ENCODE measurements at regions not wholly inside any gene's neighbourhood (a gene's known extent, or its start where the extent isn't known, plus 50 kb on each side); places are given as distances from the start of the nearest gene placed in this dataset.
"Not testable (repeated sequence)": the region's sequence is repeated elsewhere in the genome, so short reads cannot be mapped to it uniquely, and the experiment has no call there.

DNA sequence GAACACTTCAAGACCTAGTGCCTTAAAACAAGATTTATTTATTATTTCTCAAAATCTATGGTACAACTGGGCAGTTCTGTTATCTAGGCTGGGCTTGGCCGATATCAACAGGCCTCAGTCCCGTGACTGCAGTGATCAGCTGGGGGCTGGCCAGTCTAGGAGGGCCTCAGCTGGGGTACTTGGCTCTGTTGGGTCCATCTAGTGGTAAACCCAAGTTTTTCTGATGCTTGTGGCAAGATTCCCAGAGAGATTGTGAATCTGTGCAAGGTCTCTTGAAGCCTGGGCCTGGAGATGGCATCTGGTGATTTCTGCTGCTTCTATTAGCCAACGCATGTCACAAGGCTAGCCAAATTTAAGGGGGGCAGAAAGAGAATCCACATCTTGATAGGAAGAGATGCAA lies 482.4 kb upstream of the SGO1 start:
- no peak for DNase-seq (ENCODE audit: low read depth in 4 of 4, low spot score in 1 of 4)

DNA sequence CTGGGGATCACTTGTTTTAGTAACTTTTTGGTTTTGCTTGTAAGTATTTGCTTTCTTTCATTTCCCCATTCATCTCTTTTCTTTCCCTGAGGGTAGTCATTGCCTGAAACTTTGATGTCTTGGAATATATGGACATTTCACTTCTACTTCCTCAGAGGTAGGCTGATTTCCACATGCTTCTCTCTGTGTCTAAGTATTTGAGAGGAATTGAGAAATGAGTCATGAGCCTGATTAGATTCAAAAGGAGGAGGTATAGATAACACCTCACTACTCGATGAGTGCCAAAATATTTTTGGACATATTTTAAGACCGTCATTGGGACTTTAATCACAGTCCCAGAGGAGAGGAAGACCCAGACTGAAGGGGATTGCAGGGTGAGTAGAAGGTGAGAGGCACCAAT lies 480.1 kb upstream of the SGO1 start:
- DNase-seq (ENCODE audit: low read depth in 4 of 4, low spot score in 1 of 4) = no peak

DNA sequence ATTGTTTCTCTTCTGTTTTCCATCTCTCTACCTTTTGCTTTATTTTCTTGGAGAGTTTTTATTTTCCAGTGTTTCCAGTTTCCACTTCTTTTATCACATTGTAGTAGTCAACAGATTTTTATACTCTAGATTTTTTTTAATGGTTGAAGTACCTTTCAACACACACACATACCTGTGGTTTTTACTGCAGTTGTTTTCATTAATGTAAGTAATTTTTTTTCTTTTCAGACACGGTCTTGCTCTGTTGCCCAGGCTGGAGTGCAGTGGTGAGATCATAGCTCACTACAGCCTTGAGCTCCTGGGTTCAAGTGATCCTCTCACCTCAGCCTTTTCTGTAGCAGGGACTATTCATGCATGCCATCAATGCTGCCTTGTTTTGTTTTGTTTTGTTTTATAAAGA lies 472.5 kb upstream of the SGO1 start:
- DNase-seq (ENCODE audit: low read depth in 4 of 4, low spot score in 1 of 4) = no peak

GRCh38 chr3:20657560-20657959 lies 471.6 kb upstream of the SGO1 start:
- DNase-seq (ENCODE audit: low read depth in 4 of 4, low spot score in 1 of 4) = no peak

DNA sequence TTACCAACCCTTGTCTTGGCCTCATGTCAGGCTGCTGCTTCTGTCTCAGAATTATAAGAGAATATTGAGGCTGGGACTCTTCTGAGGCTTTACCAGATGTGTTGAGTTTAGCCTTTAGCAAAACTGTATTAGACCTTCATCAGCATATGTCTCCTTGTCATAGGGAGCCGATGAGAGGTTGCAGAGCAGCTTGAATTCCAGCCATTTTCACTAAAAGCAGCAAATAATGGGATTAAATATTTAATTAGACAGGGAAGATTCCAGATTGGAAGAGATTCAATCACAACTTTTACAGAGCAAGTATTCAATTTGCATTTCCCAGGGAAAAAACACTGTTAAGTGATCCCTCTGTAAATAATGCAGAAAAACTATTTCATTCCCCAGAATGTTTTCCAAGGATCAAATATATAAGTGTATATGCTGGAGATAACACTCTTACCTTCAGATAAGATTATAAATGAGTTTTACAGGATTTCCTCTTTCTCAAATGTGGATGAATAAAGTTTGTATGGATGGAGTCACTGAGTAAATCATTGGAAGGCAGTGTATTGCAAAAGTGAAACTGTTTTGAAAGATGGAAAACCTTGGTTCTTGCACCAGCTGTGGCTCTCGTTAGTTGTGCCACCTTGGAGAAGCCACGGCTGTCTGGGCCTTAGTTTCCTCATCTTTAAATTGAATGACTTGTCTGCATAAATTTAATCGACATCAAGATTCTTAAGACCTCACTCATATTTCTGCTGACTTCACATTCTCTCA lies 466.4 kb upstream of the SGO1 start:
- DNase-seq (ENCODE audit: low read depth in 4 of 4, low spot score in 1 of 4) = no peak

GRCh38 chr3:20648921-20649381 lies 462.9 kb upstream of the SGO1 start:
- no peak for DNase-seq (ENCODE audit: low read depth in 4 of 4, low spot score in 1 of 4)

- DNase-seq (ENCODE audit: low read depth in 4 of 4, low spot score in 1 of 4) = no peak
Observed at GRCh38 chr3:20648294-20648693, 462.3 kb upstream of the SGO1 start.

- DNase-seq (ENCODE audit: low read depth in 4 of 4, low spot score in 1 of 4) = no peak
Observed at GRCh38 chr3:20646425-20646824, 460.4 kb upstream of the SGO1 start.

DNA sequence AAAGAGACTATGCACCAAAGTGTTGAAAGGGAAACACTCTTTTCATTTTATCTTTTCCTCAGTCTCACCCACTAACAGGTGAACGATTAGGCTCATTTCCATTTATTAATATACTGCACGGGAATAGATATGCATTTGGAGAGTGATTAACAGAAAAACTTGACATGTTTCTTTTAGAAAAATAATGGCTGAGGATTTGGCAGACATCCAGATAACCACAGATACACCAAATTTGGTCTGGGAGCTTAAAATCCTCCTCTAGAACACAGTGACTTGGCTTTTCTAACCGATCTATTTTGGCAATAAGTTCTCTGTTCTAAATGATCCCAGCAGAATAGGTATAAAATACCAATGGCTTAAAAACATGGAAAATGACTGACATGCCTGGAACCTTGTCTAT lies 459.3 kb upstream of the SGO1 start:
- DNase-seq (ENCODE audit: low read depth in 4 of 4, low spot score in 1 of 4) = no peak

DNA sequence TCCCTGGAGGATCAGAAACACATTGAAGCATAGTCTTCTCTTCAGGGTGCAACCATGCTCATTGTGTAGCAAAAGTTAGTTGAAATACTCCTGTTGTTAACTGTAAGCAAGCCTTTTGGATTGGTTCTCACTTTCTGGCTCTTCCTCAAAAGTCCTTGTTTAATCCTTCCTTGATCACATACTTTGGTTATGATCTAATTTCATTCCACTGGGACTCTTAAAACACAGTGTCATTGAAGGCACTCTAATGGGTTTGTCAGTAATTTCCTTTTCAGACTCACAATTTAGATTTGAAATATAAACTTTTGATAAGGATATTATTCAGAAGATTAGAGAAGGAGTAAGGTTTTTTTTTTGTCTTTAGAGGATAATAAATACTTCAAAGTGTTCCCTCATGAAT lies 451.7 kb upstream of the SGO1 start:
- no peak for DNase-seq (ENCODE audit: low read depth in 4 of 4, low spot score in 1 of 4)

GRCh38 chr3:20622304-20622703 lies 436.3 kb upstream of the SGO1 start:
- DNase-seq (ENCODE audit: low read depth in 4 of 4, low spot score in 1 of 4) = no peak

DNA sequence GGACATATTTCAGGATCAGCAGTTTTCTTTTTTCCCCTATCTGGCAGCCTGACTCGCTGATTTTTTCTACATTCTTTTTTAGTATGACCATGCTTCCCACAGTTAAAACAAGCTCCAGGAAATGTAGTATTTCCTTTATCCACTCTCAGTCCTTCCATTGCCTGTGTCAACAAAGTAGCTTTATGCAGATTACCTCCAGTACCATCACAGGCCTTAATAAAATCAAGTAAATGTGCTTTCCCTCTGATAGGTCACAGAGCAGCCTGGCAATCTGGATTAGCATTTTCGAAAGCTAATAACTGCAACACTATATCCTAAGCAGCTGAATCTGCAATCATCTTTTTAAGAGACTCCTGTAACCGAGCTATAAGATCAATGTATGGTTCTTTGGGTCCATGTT lies 432.6 kb upstream of the SGO1 start:
- DNase-seq (ENCODE audit: low read depth in 4 of 4, low spot score in 1 of 4) = not testable (repeated sequence)

GRCh38 chr3:20618181-20618580 lies 432.2 kb upstream of the SGO1 start:
- not testable (repeated sequence) for DNase-seq (ENCODE audit: low read depth in 4 of 4, low spot score in 1 of 4)

DNA sequence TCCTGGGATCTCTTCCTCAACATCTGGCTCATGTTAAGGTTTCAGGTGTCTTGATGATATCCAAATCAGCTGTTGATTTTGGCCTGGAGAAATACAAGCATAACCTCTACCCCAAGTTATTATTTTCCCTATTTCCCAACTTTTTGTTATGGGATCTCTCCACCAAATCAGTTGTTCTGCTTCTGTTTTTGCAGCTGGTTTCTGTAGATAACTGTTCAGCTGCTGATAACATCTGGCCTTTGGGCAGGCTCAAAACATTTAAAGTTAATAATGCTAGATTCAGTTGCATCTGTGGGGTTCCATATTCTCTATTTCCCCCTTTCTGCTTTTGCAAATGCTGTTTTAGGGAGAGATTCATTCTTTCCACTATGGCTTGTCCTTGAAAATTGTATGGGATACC lies 430.0 kb upstream of the SGO1 start:
- DNase-seq (ENCODE audit: low read depth in 4 of 4, low spot score in 1 of 4) = not testable (repeated sequence)

GRCh38 chr3:20608054-20608738 lies 422.2 kb upstream of the SGO1 start:
- DNase-seq (ENCODE audit: low read depth in 4 of 4, low spot score in 1 of 4) = no peak

DNA sequence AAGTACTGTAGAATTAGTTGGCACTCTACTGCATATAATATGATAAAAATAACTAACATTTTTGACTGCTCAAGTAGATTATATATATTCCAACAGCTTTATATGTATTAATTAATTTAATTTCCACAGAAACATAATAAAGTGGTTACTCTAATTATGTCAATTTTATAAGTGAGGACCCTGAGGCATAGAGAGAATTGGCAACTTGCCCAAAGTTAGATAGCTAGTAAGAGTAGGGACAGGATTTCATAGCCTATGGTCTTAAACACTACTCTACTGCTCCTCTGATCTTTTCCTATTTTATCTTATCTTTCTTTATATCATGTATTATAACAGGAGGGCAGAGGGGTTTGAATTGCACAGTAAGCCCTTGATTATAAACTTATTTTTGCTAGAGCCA lies 418.7 kb upstream of the SGO1 start:
- DNase-seq (ENCODE audit: low read depth in 4 of 4, low spot score in 1 of 4) = no peak

- DNase-seq (ENCODE audit: low read depth in 4 of 4, low spot score in 1 of 4) = no peak
Observed at GRCh38 chr3:20589275-20589674, 403.3 kb upstream of the SGO1 start.

- no peak for DNase-seq (ENCODE audit: low read depth in 4 of 4, low spot score in 1 of 4)
Observed at GRCh38 chr3:20588781-20589180, 402.8 kb upstream of the SGO1 start.

DNA sequence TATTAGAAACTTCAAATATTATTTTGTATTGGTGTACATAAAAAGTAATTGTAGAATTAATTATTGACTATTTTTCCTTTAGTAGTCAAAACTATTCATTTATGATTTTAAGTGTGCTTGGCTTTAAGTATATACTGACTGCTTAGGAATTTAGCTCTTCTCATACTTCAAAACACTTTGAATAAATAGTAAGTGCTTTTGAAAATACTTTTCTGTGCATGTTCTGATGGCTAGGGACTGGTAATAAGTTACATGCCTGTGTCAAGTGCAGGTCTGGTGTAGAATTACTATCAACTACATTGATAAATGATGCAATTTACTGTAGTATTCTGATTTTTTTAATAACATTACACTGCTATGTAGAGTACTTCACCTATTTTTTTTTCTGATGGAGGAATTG lies 397.6 kb upstream of the SGO1 start:
- DNase-seq (ENCODE audit: low read depth in 4 of 4, low spot score in 1 of 4) = no peak

DNA sequence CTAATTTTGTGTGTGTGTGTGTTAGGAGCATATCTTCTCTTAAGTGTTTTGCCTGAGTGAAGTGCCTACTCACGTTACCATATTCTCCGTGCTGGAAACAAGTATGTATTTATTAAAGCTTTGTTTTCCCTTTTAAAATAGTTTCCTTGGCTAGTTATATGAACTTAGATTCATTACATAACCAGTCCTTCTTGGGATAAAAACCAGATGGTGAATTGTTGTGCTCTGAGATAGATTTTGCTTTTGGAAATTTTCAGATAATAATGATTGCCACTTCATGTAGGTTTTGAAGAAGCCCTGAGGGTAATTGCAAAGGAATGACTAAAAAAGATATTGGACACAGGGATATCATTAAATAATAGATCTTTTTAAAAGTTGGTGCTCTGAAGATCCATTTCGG lies 390.2 kb upstream of the SGO1 start:
- DNase-seq (ENCODE audit: low read depth in 4 of 4, low spot score in 1 of 4) = no peak

- DNase-seq (ENCODE audit: low read depth in 4 of 4, low spot score in 1 of 4) = no peak
Observed at GRCh38 chr3:20575146-20575545, 389.1 kb upstream of the SGO1 start.

DNA sequence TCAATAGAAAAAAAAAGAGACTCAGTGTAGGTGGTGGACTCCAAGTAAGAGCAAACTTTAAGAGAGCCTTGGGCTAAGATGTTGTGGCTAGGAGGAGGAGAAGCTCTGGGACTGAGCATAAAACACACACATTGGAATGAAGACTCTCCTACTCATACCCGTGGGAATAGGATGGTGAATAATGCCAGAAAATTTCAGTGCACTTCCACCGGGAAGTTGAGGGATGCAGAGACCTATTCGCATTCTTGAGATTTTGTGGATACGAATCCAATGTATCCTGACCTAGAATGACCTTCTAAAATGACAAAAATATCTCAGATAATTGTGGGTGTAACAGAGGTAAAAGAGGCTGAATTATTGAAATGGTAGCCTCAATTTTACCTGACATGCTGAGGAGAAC lies 388.7 kb upstream of the SGO1 start:
- DNase-seq (ENCODE audit: low read depth in 4 of 4, low spot score in 1 of 4) = no peak

- DNase-seq (ENCODE audit: low read depth in 4 of 4, low spot score in 1 of 4) = no peak
Observed at GRCh38 chr3:20573175-20573574, 387.2 kb upstream of the SGO1 start.

Measured in stimulated activated CD4-positive, alpha-beta T cell treated with anti-CD3 and anti-CD28 coated beads, Interleukin-1b, Interleukin-23, amount 100 ng/mL, for 24 hours (primary cell).